ENCODE measurements at regions not wholly inside any gene's neighbourhood (a gene's known extent, or its start where the extent isn't known, plus 50 kb on each side); places are given as distances from the start of the nearest gene placed in this dataset.

- H3K4me1 ChIP-seq (ENCODE audit: insufficient read depth, low read length) = peaks cover 7% of the 10 kb centered on the region; the same call in 1 of the 2 replicates
- WGBS = 100% methylated on average over 2 of the region's 3 CpGs
- no peaks in the 10 kb centered on the region for H3K36me3 ChIP-seq (ENCODE audit: insufficient read depth, low read length)
- no peaks in the 10 kb centered on the region for H3K9me3 ChIP-seq (ENCODE audit: insufficient read depth, low read depth, low read length)
- no peak overlapping the region for H3K4me3 ChIP-seq (ENCODE audit: low read length)
- H3K27me3 ChIP-seq (ENCODE audit: insufficient read depth, low read length) = no peaks in the 10 kb centered on the region
- H3K9ac ChIP-seq (ENCODE audit: low read depth, low read length) = no peak overlapping the region
- H3K27ac ChIP-seq (ENCODE audit: low read depth, low read length) = no peak overlapping the region
Measured at GRCh38 chr13:57918086-57918485, 286.5 kb downstream of the PCDH17 start.

GRCh38 chr13:57918913-57919312 is 287.4 kb downstream of the PCDH17 start:
- H3K9me3 ChIP-seq (ENCODE audit: insufficient read depth, low read depth, low read length) = no peaks in the 10 kb centered on the region
- no peaks in the 10 kb centered on the region for H3K27me3 ChIP-seq (ENCODE audit: insufficient read depth, low read length)
- 64% methylated on average over 2 of the region's 2 CpGs for WGBS
- H3K9ac ChIP-seq (ENCODE audit: low read depth, low read length) = no peak overlapping the region
- H3K27ac ChIP-seq (ENCODE audit: low read depth, low read length) = no peak overlapping the region
- no peak overlapping the region for H3K4me3 ChIP-seq (ENCODE audit: low read length)
- H3K36me3 ChIP-seq (ENCODE audit: insufficient read depth, low read length) = no peaks in the 10 kb centered on the region
- H3K4me1 ChIP-seq (ENCODE audit: insufficient read depth, low read length) = peaks cover 7% of the 10 kb centered on the region; the same call in 1 of the 2 replicates

- no peaks in the 10 kb centered on the region for H3K27me3 ChIP-seq (ENCODE audit: insufficient read depth, low read length)
- no peak overlapping the region for H3K27ac ChIP-seq (ENCODE audit: low read depth, low read length)
- no peaks in the 10 kb centered on the region for H3K9me3 ChIP-seq (ENCODE audit: insufficient read depth, low read depth, low read length)
- WGBS = 87% methylated on average over 3 of the region's 3 CpGs
- H3K4me1 ChIP-seq (ENCODE audit: insufficient read depth, low read length) = no peaks in the 10 kb centered on the region
- H3K9ac ChIP-seq (ENCODE audit: low read depth, low read length) = no peak overlapping the region
- H3K36me3 ChIP-seq (ENCODE audit: insufficient read depth, low read length) = no peaks in the 10 kb centered on the region
- H3K4me3 ChIP-seq (ENCODE audit: low read length) = no peak overlapping the region
Measured at GRCh38 chr13:57925250-57925649, 293.7 kb downstream of the PCDH17 start.

GRCh38 chr13:57925751-57926150 is 294.2 kb downstream of the PCDH17 start:
- Histone ChIP-seq H3K9me3 (ENCODE audit: insufficient read depth, low read depth, low read length) (no peaks in the 10 kb centered on the region), H3K36me3 (ENCODE audit: insufficient read depth, low read length) (no peaks in the 10 kb centered on the region), H3K4me3 (ENCODE audit: low read length) (no peak overlapping the region), H3K4me1 (ENCODE audit: insufficient read depth, low read length) (no peaks in the 10 kb centered on the region), H3K27ac (ENCODE audit: low read depth, low read length) (no peak overlapping the region), H3K27me3 (ENCODE audit: insufficient read depth, low read length) (no peaks in the 10 kb centered on the region), H3K9ac (ENCODE audit: low read depth, low read length) (no peak overlapping the region)
- 92% methylated on average over 2 of the region's 2 CpGs for WGBS

GRCh38 chr13:57932061-57932460 is 300.5 kb downstream of the PCDH17 start:
- 95% methylated on average over 1 of the region's 1 CpG for WGBS
- Histone ChIP-seq H3K4me3 (ENCODE audit: low read length) (no peak overlapping the region), H3K27me3 (ENCODE audit: insufficient read depth, low read length) (no peaks in the 10 kb centered on the region), H3K36me3 (ENCODE audit: insufficient read depth, low read length) (no peaks in the 10 kb centered on the region), H3K4me1 (ENCODE audit: insufficient read depth, low read length) (no peaks in the 10 kb centered on the region), H3K27ac (ENCODE audit: low read depth, low read length) (no peak overlapping the region), H3K9ac (ENCODE audit: low read depth, low read length) (no peak overlapping the region), H3K9me3 (ENCODE audit: insufficient read depth, low read depth, low read length) (no peaks in the 10 kb centered on the region)

GRCh38 chr13:57933606-57934005 is 302.1 kb downstream of the PCDH17 start:
- no peak overlapping the region for H3K4me3 ChIP-seq (ENCODE audit: low read length)
- WGBS = 100% methylated on average over 1 of the region's 1 CpG
- H3K9me3 ChIP-seq (ENCODE audit: insufficient read depth, low read depth, low read length) = no peaks in the 10 kb centered on the region
- no peaks in the 10 kb centered on the region for H3K36me3 ChIP-seq (ENCODE audit: insufficient read depth, low read length)
- no peak overlapping the region for H3K9ac ChIP-seq (ENCODE audit: low read depth, low read length)
- H3K4me1 ChIP-seq (ENCODE audit: insufficient read depth, low read length) = no peaks in the 10 kb centered on the region
- H3K27me3 ChIP-seq (ENCODE audit: insufficient read depth, low read length) = no peaks in the 10 kb centered on the region
- H3K27ac ChIP-seq (ENCODE audit: low read depth, low read length) = no peak overlapping the region

- Histone ChIP-seq H3K27me3 (ENCODE audit: insufficient read depth, low read length) (no peaks in the 10 kb centered on the region), H3K9ac (ENCODE audit: low read depth, low read length) (no peak overlapping the region), H3K4me1 (ENCODE audit: insufficient read depth, low read length) (no peaks in the 10 kb centered on the region), H3K4me3 (ENCODE audit: low read length) (no peak overlapping the region), H3K36me3 (ENCODE audit: insufficient read depth, low read length) (no peaks in the 10 kb centered on the region), H3K27ac (ENCODE audit: low read depth, low read length) (no peak overlapping the region), H3K9me3 (ENCODE audit: insufficient read depth, low read depth, low read length) (no peaks in the 10 kb centered on the region)
- 100% methylated on average over 1 of the region's 3 CpGs for WGBS
Measured at GRCh38 chr13:57935965-57936364, 304.4 kb downstream of the PCDH17 start.

GRCh38 chr13:57946361-57946760 is 314.8 kb downstream of the PCDH17 start:
- H3K36me3 ChIP-seq (ENCODE audit: insufficient read depth, low read length) = no peaks in the 10 kb centered on the region
- H3K27me3 ChIP-seq (ENCODE audit: insufficient read depth, low read length) = no peaks in the 10 kb centered on the region
- 83% methylated on average over 1 of the region's 1 CpG for WGBS
- no peak overlapping the region for H3K4me3 ChIP-seq (ENCODE audit: low read length)
- H3K27ac ChIP-seq (ENCODE audit: low read depth, low read length) = no peak overlapping the region
- H3K9me3 ChIP-seq (ENCODE audit: insufficient read depth, low read depth, low read length) = peaks cover 4% of the 10 kb centered on the region; the same call in 1 of the 2 replicates
- no peaks in the 10 kb centered on the region for H3K4me1 ChIP-seq (ENCODE audit: insufficient read depth, low read length)
- no peak overlapping the region for H3K9ac ChIP-seq (ENCODE audit: low read depth, low read length)

- H3K9ac ChIP-seq (ENCODE audit: low read depth, low read length) = no peak overlapping the region
- no peaks in the 10 kb centered on the region for H3K36me3 ChIP-seq (ENCODE audit: insufficient read depth, low read length)
- no peak overlapping the region for H3K4me3 ChIP-seq (ENCODE audit: low read length)
- 92% methylated on average over 2 of the region's 3 CpGs for WGBS
- H3K9me3 ChIP-seq (ENCODE audit: insufficient read depth, low read depth, low read length) = peaks cover 10% of the 10 kb centered on the region; the same call in 1 of the 2 replicates
- no peaks in the 10 kb centered on the region for H3K27me3 ChIP-seq (ENCODE audit: insufficient read depth, low read length)
- H3K27ac ChIP-seq (ENCODE audit: low read depth, low read length) = no peak overlapping the region
- H3K4me1 ChIP-seq (ENCODE audit: insufficient read depth, low read length) = no peaks in the 10 kb centered on the region
Measured at GRCh38 chr13:57948884-57949283, 317.3 kb downstream of the PCDH17 start.

GRCh38 chr13:57969951-57970350 is 338.4 kb downstream of the PCDH17 start:
- H3K9me3 ChIP-seq (ENCODE audit: insufficient read depth, low read depth, low read length) = peaks cover 16% of the 10 kb centered on the region
- no peaks in the 10 kb centered on the region for H3K27me3 ChIP-seq (ENCODE audit: insufficient read depth, low read length)
- no peak overlapping the region for H3K4me3 ChIP-seq (ENCODE audit: low read length)
- H3K27ac ChIP-seq (ENCODE audit: low read depth, low read length) = no peak overlapping the region
- H3K4me1 ChIP-seq (ENCODE audit: insufficient read depth, low read length) = no peaks in the 10 kb centered on the region
- no peaks in the 10 kb centered on the region for H3K36me3 ChIP-seq (ENCODE audit: insufficient read depth, low read length)
- no peak overlapping the region for H3K9ac ChIP-seq (ENCODE audit: low read depth, low read length)
- no CpG with 5 or more reads among the region's 1 CpG for WGBS

GRCh38 chr13:57970404-57970803 is 338.9 kb downstream of the PCDH17 start:
- Histone ChIP-seq H3K9me3 (ENCODE audit: insufficient read depth, low read depth, low read length) (peaks cover 16% of the 10 kb centered on the region), H3K27ac (ENCODE audit: low read depth, low read length) (no peak overlapping the region), H3K4me3 (ENCODE audit: low read length) (no peak overlapping the region), H3K36me3 (ENCODE audit: insufficient read depth, low read length) (no peaks in the 10 kb centered on the region), H3K9ac (ENCODE audit: low read depth, low read length) (no peak overlapping the region), H3K27me3 (ENCODE audit: insufficient read depth, low read length) (no peaks in the 10 kb centered on the region), H3K4me1 (ENCODE audit: insufficient read depth, low read length) (no peaks in the 10 kb centered on the region)
- WGBS = 78% methylated on average over 1 of the region's 1 CpG

- Histone ChIP-seq H3K27me3 (ENCODE audit: insufficient read depth, low read length) (no peaks in the 10 kb centered on the region), H3K4me1 (ENCODE audit: insufficient read depth, low read length) (no peaks in the 10 kb centered on the region), H3K27ac (ENCODE audit: low read depth, low read length) (no peak overlapping the region), H3K4me3 (ENCODE audit: low read length) (no peak overlapping the region), H3K9ac (ENCODE audit: low read depth, low read length) (no peak overlapping the region), H3K9me3 (ENCODE audit: insufficient read depth, low read depth, low read length) (no peaks in the 10 kb centered on the region), H3K36me3 (ENCODE audit: insufficient read depth, low read length) (no peaks in the 10 kb centered on the region)
Measured at GRCh38 chr13:57982782-57983181, 351.2 kb downstream of the PCDH17 start.
